ENCODE measurements at regions not wholly inside any gene's neighbourhood (a gene's known extent, or its start where the extent isn't known, plus 50 kb on each side); places are given as distances from the start of the nearest gene placed in this dataset.

DNA sequence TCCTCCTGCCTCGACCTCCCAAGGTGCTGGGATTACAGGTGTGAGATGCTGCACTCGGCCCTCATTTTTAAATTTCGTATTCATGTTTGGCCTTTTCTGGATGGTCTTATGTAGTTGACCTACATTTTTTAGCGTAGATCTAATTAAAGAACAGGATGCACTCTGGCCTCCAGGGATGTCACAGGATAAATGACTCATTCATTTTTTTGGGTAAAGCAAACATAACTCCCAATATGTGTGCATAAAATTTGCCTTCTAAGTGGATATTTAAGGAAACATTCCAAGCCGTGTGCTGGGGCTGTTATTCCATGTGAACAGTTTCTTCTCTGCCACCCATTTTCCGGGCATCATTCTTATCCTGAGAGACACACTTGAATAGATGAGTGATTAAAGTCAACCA lies 501.6 kb downstream of the IRX1 start:
- H3K4me1 ChIP-seq (ENCODE audit: insufficient read depth, low read length): no peaks in the 10 kb centered on the region
- ChIA-PET POLR2A (no interaction called here), CTCF (no interaction called here)
- H3K27me3 ChIP-seq (ENCODE audit: insufficient read depth, low read length, poor library complexity, severe bottlenecking): no peaks in the 10 kb centered on the region
- H3K4me3 ChIP-seq (ENCODE audit: low read length): no peak overlapping the region
- H3K9me3 Mint-ChIP-seq: peaks cover 6 to 17% (median 10%) of the 10 kb centered on the region in 5 donors
- no peaks in the 10 kb centered on the region for H3K36me3 Mint-ChIP-seq
- H3K9me3 ChIP-seq (ENCODE audit: low read length): no peaks in the 10 kb centered on the region
- peak overlapping the region in 1 of 8 donors; percentile 72 for H3K27ac Mint-ChIP-seq
- no peaks in the 10 kb centered on the region for H3K36me3 ChIP-seq (ENCODE audit: insufficient read depth, low read length)
- DNase-seq: no peak
- no peaks in the 10 kb centered on the region for H3K4me1 Mint-ChIP-seq
- no peak overlapping the region for H3K4me3 Mint-ChIP-seq
- no peaks in the 10 kb centered on the region for H3K27me3 Mint-ChIP-seq
- no peak overlapping the region for H3K27ac ChIP-seq (ENCODE audit: low read depth, low read length)

DNA sequence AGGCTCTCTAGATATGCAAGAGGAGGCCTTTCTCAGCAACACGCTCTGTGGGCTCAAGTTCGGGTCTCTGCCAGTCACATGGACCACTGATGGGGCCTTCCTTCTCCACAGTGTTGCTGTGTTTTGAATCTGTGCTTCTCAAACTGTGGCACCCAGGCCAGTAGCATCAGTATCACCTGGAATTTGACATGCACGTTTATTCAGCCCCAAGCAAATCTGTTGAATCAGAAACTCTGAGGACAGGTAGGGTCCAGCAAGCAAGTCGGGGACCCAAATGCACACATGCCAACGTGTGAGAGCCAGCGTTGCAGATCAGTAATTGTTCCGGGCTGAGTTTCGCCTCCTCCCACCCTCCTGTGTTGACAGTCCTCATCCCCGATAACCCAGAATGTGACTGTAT lies 502.6 kb downstream of the IRX1 start:
- Mint-ChIP-seq H3K27me3 (no peaks in the 10 kb centered on the region), H3K27ac (no peak overlapping the region), H3K36me3 (no peaks in the 10 kb centered on the region), H3K4me1 (no peaks in the 10 kb centered on the region), H3K4me3 (no peak overlapping the region), H3K9me3 (peaks cover 6 to 17% (median 11%) of the 10 kb centered on the region in 5 donors)
- H3K36me3 ChIP-seq (ENCODE audit: insufficient read depth, low read length): no peaks in the 10 kb centered on the region
- H3K27me3 ChIP-seq (ENCODE audit: insufficient read depth, low read length, poor library complexity, severe bottlenecking): no peaks in the 10 kb centered on the region
- CTCF ChIA-PET: no interaction called here
- POLR2A ChIA-PET: no interaction called here
- H3K9me3 ChIP-seq (ENCODE audit: low read length): no peaks in the 10 kb centered on the region
- no peak for DNase-seq
- H3K27ac ChIP-seq (ENCODE audit: low read depth, low read length): no peak overlapping the region
- no peak overlapping the region for H3K4me3 ChIP-seq (ENCODE audit: low read length)
- no peaks in the 10 kb centered on the region for H3K4me1 ChIP-seq (ENCODE audit: insufficient read depth, low read length)

DNA sequence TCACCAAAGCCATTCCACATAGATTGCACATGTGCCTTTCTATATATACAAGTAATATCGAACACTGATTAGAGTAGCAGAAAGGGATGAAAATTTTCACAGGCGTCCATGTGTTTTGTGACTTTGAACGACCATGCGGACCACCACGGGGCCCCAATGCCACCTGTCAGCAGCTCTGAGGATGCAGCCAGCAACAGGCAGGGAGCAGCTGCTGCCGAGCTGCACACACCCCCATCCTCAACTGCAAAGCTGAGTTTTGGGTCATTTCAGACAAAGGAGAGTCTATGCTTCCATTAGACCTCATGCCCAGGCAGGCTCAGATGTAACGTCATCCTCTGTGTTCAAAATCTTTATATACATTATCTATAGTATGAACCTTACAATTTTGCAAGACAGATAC lies 503.8 kb downstream of the IRX1 start:
- no peak overlapping the region for H3K27ac Mint-ChIP-seq
- Histone ChIP-seq H3K4me3 (ENCODE audit: low read length) (no peak overlapping the region), H3K9me3 (ENCODE audit: low read length) (no peaks in the 10 kb centered on the region), H3K27me3 (ENCODE audit: insufficient read depth, low read length, poor library complexity, severe bottlenecking) (no peaks in the 10 kb centered on the region), H3K36me3 (ENCODE audit: insufficient read depth, low read length) (no peaks in the 10 kb centered on the region), H3K4me1 (ENCODE audit: insufficient read depth, low read length) (no peaks in the 10 kb centered on the region), H3K27ac (ENCODE audit: low read depth, low read length) (no peak overlapping the region)
- H3K4me3 Mint-ChIP-seq: no peak overlapping the region
- no peaks in the 10 kb centered on the region for H3K4me1 Mint-ChIP-seq
- no peaks in the 10 kb centered on the region for H3K27me3 Mint-ChIP-seq
- POLR2A ChIA-PET: no interaction called here
- no peak for DNase-seq
- CTCF ChIA-PET: no interaction called here
- peaks cover 2 to 13% (median 10%) of the 10 kb centered on the region in 5 donors for H3K9me3 Mint-ChIP-seq
- no peaks in the 10 kb centered on the region for H3K36me3 Mint-ChIP-seq

- no peaks in the 10 kb centered on the region for H3K9me3 ChIP-seq (ENCODE audit: low read length)
- no peak overlapping the region for H3K27ac ChIP-seq (ENCODE audit: low read depth, low read length)
- ChIA-PET CTCF (no interaction called here), POLR2A (no interaction called here)
- no peak overlapping the region for H3K4me3 Mint-ChIP-seq
- peaks cover 4 to 18% (median 8%) of the 10 kb centered on the region in 5 donors for H3K9me3 Mint-ChIP-seq
- no peak overlapping the region for H3K27ac Mint-ChIP-seq
- H3K36me3 ChIP-seq (ENCODE audit: insufficient read depth, low read length): no peaks in the 10 kb centered on the region
- no peaks in the 10 kb centered on the region for H3K27me3 Mint-ChIP-seq
- H3K27me3 ChIP-seq (ENCODE audit: insufficient read depth, low read length, poor library complexity, severe bottlenecking): no peaks in the 10 kb centered on the region
- no peaks in the 10 kb centered on the region for H3K36me3 Mint-ChIP-seq
- H3K4me1 Mint-ChIP-seq: no peaks in the 10 kb centered on the region
- no peaks in the 10 kb centered on the region for H3K4me1 ChIP-seq (ENCODE audit: insufficient read depth, low read length)
- DNase-seq: no peak
- H3K4me3 ChIP-seq (ENCODE audit: low read length): no peak overlapping the region
These were observed 505.1 kb downstream of the IRX1 start for GRCh38 chr5:4100739-4101138.

- no peak overlapping the region for H3K4me3 Mint-ChIP-seq
- H3K36me3 Mint-ChIP-seq: no peaks in the 10 kb centered on the region
- Histone ChIP-seq H3K36me3 (ENCODE audit: insufficient read depth, low read length) (no peaks in the 10 kb centered on the region), H3K9me3 (ENCODE audit: low read length) (no peaks in the 10 kb centered on the region), H3K27me3 (ENCODE audit: insufficient read depth, low read length, poor library complexity, severe bottlenecking) (no peaks in the 10 kb centered on the region), H3K27ac (ENCODE audit: low read depth, low read length) (no peak overlapping the region), H3K4me1 (ENCODE audit: insufficient read depth, low read length) (no peaks in the 10 kb centered on the region), H3K4me3 (ENCODE audit: low read length) (no peak overlapping the region)
- no peak overlapping the region for H3K27ac Mint-ChIP-seq
- DNase-seq: no peak
- ChIA-PET CTCF (no interaction called here), POLR2A (no interaction called here)
- H3K9me3 Mint-ChIP-seq: peaks cover 3 to 18% (median 7%) of the 10 kb centered on the region in 5 donors
- H3K27me3 Mint-ChIP-seq: no peaks in the 10 kb centered on the region
- no peaks in the 10 kb centered on the region for H3K4me1 Mint-ChIP-seq
These were observed 505.6 kb downstream of the IRX1 start for GRCh38 chr5:4101189-4101588.

DNA sequence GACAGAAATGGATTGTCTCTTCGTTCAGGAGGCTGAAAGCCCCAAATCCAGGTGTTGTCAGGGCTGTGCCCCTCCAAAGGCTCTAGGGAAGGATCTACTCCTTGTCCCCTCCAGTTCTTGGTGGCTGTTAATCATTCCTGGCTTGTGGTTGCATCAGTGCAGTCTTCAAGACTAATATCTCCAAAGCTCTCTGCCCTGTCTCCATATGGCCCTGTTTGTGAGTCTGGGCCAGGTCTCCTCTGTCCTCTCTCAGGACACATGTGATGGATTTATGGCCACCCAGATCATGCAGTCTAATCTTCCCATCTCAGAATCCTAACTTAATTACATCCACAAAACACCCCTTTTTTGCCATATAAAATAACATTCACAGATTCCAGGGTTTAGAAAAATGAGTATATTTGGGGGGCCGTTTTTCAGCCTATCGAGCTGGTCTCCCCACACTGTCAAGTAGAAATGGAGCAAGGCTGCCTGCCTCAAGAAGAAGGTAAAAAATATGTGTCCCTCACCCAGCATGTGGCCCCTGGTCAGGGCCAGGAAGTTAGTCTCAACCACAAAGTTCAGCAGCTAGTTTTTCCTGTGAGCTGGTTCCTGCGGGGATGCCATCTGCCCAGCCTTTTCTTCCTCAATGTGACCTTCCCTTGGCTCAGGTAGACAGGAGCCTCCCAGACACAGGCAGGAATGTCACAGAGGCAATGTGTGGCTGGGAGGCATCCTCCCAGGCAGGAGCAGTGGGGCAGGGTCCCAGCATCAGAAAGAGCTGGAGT lies 509.4 kb downstream of the IRX1 start:
- Histone ChIP-seq H3K9me3 (ENCODE audit: low read length) (no peaks in the 10 kb centered on the region), H3K27ac (ENCODE audit: low read depth, low read length) (no peak overlapping the region), H3K27me3 (ENCODE audit: insufficient read depth, low read length, poor library complexity, severe bottlenecking) (no peaks in the 10 kb centered on the region), H3K4me1 (ENCODE audit: insufficient read depth, low read length) (no peaks in the 10 kb centered on the region), H3K4me3 (ENCODE audit: low read length) (no peak overlapping the region), H3K36me3 (ENCODE audit: insufficient read depth, low read length) (no peaks in the 10 kb centered on the region)
- Mint-ChIP-seq H3K4me3 (no peak overlapping the region), H3K27ac (no peak overlapping the region), H3K36me3 (no peaks in the 10 kb centered on the region), H3K4me1 (no peaks in the 10 kb centered on the region), H3K9me3 (peaks cover 0 to 15% (median 6%) of the 10 kb centered on the region in 5 donors), H3K27me3 (no peaks in the 10 kb centered on the region)
- CTCF ChIA-PET: no interaction called here
- POLR2A ChIA-PET: no interaction called here
- no peak for DNase-seq

- no peak overlapping the region for H3K4me3 ChIP-seq (ENCODE audit: low read length)
- H3K27ac ChIP-seq (ENCODE audit: low read depth, low read length): no peak overlapping the region
- ChIA-PET CTCF (no interaction called here), POLR2A (no interaction called here)
- DNase-seq: no peak
- peaks cover 2 to 12% (median 7%) of the 10 kb centered on the region in 5 donors for H3K9me3 Mint-ChIP-seq
- H3K27me3 ChIP-seq (ENCODE audit: insufficient read depth, low read length, poor library complexity, severe bottlenecking): no peaks in the 10 kb centered on the region
- no peak overlapping the region for H3K4me3 Mint-ChIP-seq
- H3K36me3 ChIP-seq (ENCODE audit: insufficient read depth, low read length): no peaks in the 10 kb centered on the region
- no peak overlapping the region for H3K27ac Mint-ChIP-seq
- no peaks in the 10 kb centered on the region for H3K36me3 Mint-ChIP-seq
- H3K27me3 Mint-ChIP-seq: no peaks in the 10 kb centered on the region
- no peaks in the 10 kb centered on the region for H3K4me1 Mint-ChIP-seq
- no peaks in the 10 kb centered on the region for H3K4me1 ChIP-seq (ENCODE audit: insufficient read depth, low read length)
- H3K9me3 ChIP-seq (ENCODE audit: low read length): no peaks in the 10 kb centered on the region
These were observed 513.1 kb downstream of the IRX1 start for GRCh38 chr5:4108690-4109089.

DNA sequence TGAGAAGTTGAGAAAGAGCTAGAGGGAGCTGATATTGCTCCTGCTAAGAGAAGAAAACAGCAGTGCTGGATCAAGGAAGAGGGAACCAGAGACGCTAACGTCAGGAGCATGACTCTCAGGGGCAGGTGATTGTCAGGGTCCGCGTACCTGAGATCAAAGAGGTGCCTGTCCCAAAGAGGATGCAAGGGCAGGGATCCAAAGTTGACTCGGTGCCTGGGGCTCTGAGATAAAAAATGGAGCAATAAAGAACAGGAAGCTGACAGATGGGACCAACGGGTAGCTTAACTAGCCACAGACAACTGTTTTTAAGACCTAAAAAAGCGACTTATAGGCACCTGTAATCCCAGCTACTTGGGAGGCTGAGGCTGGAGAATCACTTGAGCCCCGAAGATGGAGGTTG lies 517.8 kb downstream of the IRX1 start:
- Mint-ChIP-seq H3K4me3 (no peak overlapping the region), H3K36me3 (no peaks in the 10 kb centered on the region), H3K9me3 (peaks cover 4 to 12% (median 10%) of the 10 kb centered on the region in 5 donors), H3K4me1 (no peaks in the 10 kb centered on the region), H3K27ac (no peak overlapping the region), H3K27me3 (no peaks in the 10 kb centered on the region)
- no peak for DNase-seq
- no peaks in the 10 kb centered on the region for H3K9me3 ChIP-seq (ENCODE audit: low read length)
- H3K36me3 ChIP-seq (ENCODE audit: insufficient read depth, low read length): no peaks in the 10 kb centered on the region
- ChIA-PET CTCF (no interaction called here), POLR2A (no interaction called here)
- H3K27ac ChIP-seq (ENCODE audit: low read depth, low read length): no peak overlapping the region
- H3K27me3 ChIP-seq (ENCODE audit: insufficient read depth, low read length, poor library complexity, severe bottlenecking): no peaks in the 10 kb centered on the region
- no peak overlapping the region for H3K4me3 ChIP-seq (ENCODE audit: low read length)
- no peaks in the 10 kb centered on the region for H3K4me1 ChIP-seq (ENCODE audit: insufficient read depth, low read length)

GRCh38 chr5:4113905-4114304 lies 518.3 kb downstream of the IRX1 start:
- Histone ChIP-seq H3K9me3 (ENCODE audit: low read length) (no peaks in the 10 kb centered on the region), H3K36me3 (ENCODE audit: insufficient read depth, low read length) (no peaks in the 10 kb centered on the region), H3K4me3 (ENCODE audit: low read length) (no peak overlapping the region), H3K4me1 (ENCODE audit: insufficient read depth, low read length) (no peaks in the 10 kb centered on the region), H3K27me3 (ENCODE audit: insufficient read depth, low read length, poor library complexity, severe bottlenecking) (no peaks in the 10 kb centered on the region), H3K27ac (ENCODE audit: low read depth, low read length) (no peak overlapping the region)
- Mint-ChIP-seq H3K9me3 (peaks cover 4 to 12% (median 10%) of the 10 kb centered on the region in 5 donors), H3K36me3 (no peaks in the 10 kb centered on the region), H3K27me3 (no peaks in the 10 kb centered on the region), H3K4me3 (no peak overlapping the region), H3K4me1 (no peaks in the 10 kb centered on the region), H3K27ac (no peak overlapping the region)
- ChIA-PET CTCF (no interaction called here), POLR2A (no interaction called here)
- no peak for DNase-seq

All from CD8-positive, alpha-beta memory T cell (primary cell).